GM12873 (cell line): ENCODE measurements at regions not wholly inside any gene's neighbourhood (a gene's known extent, or its start where the extent isn't known, plus 50 kb on each side); places are given as distances from the start of the nearest gene placed in this dataset.

ENCODE experiments used
- TF ChIP-seq, protein P1 (sequence below): IDR thresholded peaks from 2 replicates; pipeline ENCODE4 v1.5.1; 2012; ENCODE audit warnings: low read depth, mild to moderate bottlenecking, moderate library complexity, low read length, control low read depth; ENCODE audit not compliant: insufficient read depth; ENCODE audit errors: missing control alignments

DNA sequence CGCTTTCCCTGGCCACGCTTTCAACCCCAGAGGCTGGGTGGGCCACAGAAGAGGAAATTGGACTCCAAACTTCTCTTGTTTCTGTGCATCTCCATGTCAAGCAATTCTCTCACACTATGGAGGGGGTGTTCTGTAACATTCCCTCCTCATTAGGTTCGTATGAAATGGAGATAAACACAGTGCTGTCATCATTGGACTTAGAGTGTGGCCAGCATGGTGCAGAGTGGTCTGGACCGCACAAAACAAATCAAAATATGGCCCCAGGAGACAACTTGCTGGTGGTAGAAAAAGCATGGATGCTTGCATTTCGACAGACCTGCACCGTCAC lies 655.2 kb downstream of the BNC2 start:
- TF ChIP-seq, protein P1, sequence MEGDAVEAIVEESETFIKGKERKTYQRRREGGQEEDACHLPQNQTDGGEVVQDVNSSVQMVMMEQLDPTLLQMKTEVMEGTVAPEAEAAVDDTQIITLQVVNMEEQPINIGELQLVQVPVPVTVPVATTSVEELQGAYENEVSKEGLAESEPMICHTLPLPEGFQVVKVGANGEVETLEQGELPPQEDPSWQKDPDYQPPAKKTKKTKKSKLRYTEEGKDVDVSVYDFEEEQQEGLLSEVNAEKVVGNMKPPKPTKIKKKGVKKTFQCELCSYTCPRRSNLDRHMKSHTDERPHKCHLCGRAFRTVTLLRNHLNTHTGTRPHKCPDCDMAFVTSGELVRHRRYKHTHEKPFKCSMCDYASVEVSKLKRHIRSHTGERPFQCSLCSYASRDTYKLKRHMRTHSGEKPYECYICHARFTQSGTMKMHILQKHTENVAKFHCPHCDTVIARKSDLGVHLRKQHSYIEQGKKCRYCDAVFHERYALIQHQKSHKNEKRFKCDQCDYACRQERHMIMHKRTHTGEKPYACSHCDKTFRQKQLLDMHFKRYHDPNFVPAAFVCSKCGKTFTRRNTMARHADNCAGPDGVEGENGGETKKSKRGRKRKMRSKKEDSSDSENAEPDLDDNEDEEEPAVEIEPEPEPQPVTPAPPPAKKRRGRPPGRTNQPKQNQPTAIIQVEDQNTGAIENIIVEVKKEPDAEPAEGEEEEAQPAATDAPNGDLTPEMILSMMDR, result no peak

DNA sequence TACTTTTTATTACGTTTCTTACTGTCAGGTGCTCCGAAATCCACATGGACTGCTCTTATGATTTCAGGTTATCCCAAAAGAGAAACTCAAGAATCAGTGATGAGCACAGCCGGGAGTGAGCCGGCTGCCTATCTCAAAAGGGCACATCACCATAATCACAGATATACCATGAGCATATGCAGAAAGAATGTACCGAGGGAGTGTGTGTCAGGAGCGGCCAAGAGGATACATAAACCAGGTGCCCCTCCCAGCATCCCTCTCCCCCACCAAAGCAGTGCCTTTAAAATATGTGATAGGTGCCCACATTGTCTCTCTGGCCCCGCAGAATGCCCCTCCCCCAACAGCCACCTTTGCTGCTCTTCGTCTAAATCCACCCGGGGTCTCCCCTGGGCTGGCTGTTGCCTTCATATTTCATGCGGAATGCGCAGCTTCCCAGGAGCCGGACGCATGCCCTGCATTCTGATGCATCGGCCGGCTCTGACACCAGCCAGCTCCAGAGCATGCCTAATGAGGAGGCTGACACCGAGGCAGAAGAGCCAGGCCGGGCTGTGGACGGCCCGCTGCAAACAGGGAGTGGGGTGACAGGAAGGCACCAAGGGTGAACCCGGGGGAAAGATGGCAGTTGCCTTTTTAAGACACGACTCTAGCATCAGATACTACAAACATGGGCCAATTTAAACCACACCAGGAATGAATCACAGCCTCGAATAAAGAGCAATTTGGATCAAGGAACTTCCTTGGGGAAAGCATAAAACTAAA lies 652.3 kb downstream of the BNC2 start:
- TF ChIP-seq, protein P1, result no peak

DNA sequence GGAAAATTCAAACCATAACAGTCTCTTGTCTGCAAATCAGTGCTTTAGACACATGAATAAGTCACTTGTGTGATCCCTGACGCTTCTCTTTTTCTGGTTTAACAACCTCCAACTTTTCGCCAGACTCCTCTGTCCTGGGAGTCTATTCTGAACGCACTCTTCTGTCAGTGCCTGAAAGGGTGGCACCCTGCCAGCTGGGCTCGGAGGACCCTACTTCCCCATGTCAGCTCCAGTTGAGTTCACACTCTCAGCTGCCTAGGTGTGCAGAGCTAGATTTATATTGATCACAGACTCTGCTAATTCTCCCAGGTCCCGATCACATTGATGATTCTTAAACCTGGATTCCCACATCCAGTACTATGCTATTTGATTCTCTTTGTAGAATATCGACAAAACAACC lies 649.1 kb downstream of the BNC2 start:
- TF ChIP-seq, protein P1, result no peak

DNA sequence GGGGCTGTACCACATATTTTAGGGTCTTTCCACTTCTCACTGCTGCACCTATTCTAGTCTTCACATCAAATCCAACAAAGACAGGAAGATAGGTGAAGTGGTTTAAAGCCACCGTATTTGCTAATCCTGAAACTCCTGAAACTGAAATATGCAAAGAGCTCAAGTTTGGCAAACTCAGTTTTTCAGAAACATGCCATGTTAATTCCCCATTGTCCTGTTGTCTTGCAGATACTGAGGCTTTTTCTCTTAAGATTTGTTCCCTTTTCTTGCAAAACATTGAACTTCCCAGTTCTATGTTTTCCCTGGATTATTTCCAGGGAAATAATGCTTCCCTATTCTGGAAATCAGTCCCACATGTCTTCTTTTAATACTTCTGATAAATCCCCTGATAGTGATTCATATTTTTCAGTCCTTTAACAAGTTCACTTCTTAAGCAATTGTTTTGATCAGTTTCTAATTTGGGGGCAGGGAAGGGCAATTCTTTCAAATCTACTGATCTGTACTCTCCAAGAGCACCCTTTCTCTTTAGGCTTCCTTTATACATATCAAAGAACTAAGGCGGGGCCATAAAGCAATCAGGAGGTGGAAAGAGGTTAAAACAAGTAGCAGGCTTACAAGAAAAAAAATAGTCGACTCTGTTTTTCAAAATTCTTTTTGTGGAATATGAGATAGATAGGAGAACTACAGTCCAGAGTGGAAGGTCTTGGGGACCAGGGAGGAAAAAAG lies 648.5 kb downstream of the BNC2 start:
- TF ChIP-seq, protein P1, result no peak

DNA sequence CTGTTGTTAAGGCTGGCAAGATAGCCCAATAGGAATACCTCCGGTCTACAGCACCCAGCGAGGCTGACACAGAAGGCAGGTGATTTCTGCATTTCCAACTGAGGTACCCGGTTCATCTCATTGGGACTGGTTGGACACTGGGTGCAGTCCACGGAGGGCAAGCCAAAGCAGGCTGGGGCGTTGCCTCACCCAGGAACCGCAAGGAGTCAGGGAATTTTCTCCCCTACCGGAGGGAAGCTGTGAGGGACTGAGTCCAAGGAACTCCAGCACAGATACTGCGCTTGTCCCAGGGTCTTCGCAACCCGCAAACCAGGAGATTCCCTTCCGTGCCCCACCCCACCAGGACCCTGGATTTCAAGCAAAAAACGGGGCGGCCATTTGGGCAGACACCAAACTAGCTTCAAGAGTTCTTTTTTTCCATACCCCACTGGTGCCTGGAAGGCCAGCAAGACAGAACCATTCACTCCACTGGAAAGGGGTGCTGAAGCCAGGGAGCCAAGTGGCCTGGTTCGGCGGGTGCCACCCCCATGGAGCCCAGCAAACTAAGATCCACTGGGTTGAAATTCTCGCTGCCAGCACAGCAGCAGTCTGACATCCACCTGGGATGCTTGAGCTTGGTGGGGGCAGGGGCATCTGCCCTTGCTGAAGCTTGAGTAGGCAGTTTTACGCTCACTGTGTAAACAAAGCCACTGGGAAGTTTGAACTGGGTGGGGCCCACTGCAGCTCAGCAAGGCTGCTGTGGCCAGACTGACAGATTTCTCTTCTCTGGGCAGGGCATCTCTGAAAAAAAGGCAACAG lies 647.2 kb downstream of the BNC2 start:
- TF ChIP-seq, protein P1, result no peak

DNA sequence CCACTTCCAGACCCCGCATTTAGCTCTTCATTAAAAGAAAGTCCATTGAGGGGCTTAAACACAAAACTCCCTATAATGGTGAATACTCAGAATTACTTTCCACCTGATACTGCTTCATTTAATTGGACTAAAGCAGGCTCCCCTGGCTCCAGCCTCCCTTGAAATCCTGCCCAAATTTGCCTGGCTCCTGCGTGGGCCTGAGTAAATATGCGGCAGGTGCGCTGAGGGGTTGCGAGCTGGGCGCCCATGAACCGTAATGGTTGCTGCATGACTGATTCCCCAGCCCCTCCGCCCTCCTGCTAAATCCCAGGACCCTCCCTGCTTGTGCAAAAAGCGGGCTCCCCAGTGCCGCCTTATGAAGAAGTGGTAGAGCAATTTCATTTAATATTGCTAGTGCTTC lies 639.7 kb downstream of the BNC2 start:
- TF ChIP-seq, protein P1, result no peak

DNA sequence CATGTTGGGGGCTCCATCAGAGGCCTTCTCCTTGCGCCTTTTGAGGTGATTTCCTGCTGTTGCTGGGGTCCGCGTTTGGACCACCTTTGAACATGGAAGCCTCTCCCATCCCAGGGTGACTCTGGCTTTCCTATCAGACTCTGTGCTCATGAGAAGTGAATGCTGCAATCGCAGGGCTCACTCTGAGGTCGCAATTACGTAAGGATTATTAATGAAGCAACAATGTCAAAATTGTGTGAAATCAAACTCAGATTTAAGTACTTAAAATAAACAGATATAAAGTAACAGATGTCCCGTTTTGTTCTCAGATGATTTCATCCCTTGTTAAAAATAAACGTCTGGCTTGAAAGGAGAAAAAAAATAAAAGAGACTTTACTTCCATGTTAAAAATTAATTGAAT lies 634.2 kb downstream of the BNC2 start:
- TF ChIP-seq, protein P1, result no peak
